Smooth muscle cell of the brain vasculature (primary cell): ENCODE measurements at regions not wholly inside any gene's neighbourhood (a gene's known extent, or its start where the extent isn't known, plus 50 kb on each side); places are given as distances from the start of the nearest gene placed in this dataset.
"Not testable (repeated sequence)": the region's sequence is repeated elsewhere in the genome, so short reads cannot be mapped to it uniquely, and the experiment has no call there.

ENCODE experiments used
- DNase-seq: peaks from one replicate; pipeline ENCODE4 v3.0.0-alpha.2; 2012; ENCODE audit warnings: low read depth, low spot score

- DNase-seq = no peak
These were observed 647.0 kb upstream of the NXPH2 start for GRCh38 chr2:139427164-139427563.

- no peak for DNase-seq
These were observed 643.9 kb upstream of the NXPH2 start for GRCh38 chr2:139424101-139424500.

- DNase-seq = no peak
These were observed 631.0 kb upstream of the NXPH2 start for GRCh38 chr2:139411236-139411635.

GRCh38 chr2:139410833-139411174 lies 630.6 kb upstream of the NXPH2 start:
- DNase-seq = not testable (repeated sequence)

- not testable (repeated sequence) for DNase-seq
These were observed 630.1 kb upstream of the NXPH2 start for GRCh38 chr2:139410147-139410832.

GRCh38 chr2:139409212-139409611 lies 629.0 kb upstream of the NXPH2 start:
- DNase-seq = no peak

GRCh38 chr2:139403948-139404347 lies 623.8 kb upstream of the NXPH2 start:
- no peak for DNase-seq

GRCh38 chr2:139394801-139395200 lies 614.6 kb upstream of the NXPH2 start:
- DNase-seq = no peak

- DNase-seq = no peak
These were observed 609.2 kb upstream of the NXPH2 start for GRCh38 chr2:139389391-139389790.

GRCh38 chr2:139386401-139386800 lies 606.2 kb upstream of the NXPH2 start:
- DNase-seq = no peak

GRCh38 chr2:139383532-139383931 lies 603.3 kb upstream of the NXPH2 start:
- no peak for DNase-seq

GRCh38 chr2:139380051-139380450 lies 599.9 kb upstream of the NXPH2 start:
- DNase-seq = no peak

GRCh38 chr2:139378373-139378772 lies 598.2 kb upstream of the NXPH2 start:
- no peak for DNase-seq

GRCh38 chr2:139374296-139374850 lies 594.2 kb upstream of the NXPH2 start:
- no peak for DNase-seq

GRCh38 chr2:139369423-139370409 lies 589.5 kb upstream of the NXPH2 start:
- DNase-seq = no peak

- no peak for DNase-seq
These were observed 587.2 kb upstream of the NXPH2 start for GRCh38 chr2:139367416-139367815.

GRCh38 chr2:139366681-139367080 lies 586.5 kb upstream of the NXPH2 start:
- no peak for DNase-seq

GRCh38 chr2:139365189-139365588 lies 585.0 kb upstream of the NXPH2 start:
- DNase-seq = no peak

GRCh38 chr2:139360654-139361053 lies 580.5 kb upstream of the NXPH2 start:
- DNase-seq = no peak

- DNase-seq = no peak
These were observed 579.6 kb upstream of the NXPH2 start for GRCh38 chr2:139359818-139360217.

GRCh38 chr2:139357972-139358371 lies 577.8 kb upstream of the NXPH2 start:
- DNase-seq = no peak

GRCh38 chr2:139354518-139354917 lies 574.3 kb upstream of the NXPH2 start:
- DNase-seq = no peak

- no peak for DNase-seq
These were observed 573.7 kb upstream of the NXPH2 start for GRCh38 chr2:139353874-139354273.
